A549 (cell line): ENCODE measurements at regions not wholly inside any gene's neighbourhood (a gene's known extent, or its start where the extent isn't known, plus 50 kb on each side); places are given as distances from the start of the nearest gene placed in this dataset.

ENCODE experiments used
- EP300 ChIP-seq, 2 experiments: fragments of >200 bp; sonication (Bioruptor Twin); formaldehyde crosslinking; IDR thresholded peaks; 2 replicates in 1 of 2; 3 replicates in 1 of 2; pipeline ENCODE4 v1.6.1; 2016 to 2017
- FOSL2 ChIP-seq, 2 experiments: fragments of 450-650 bp in 1 of 2; fragments of >200 bp in 1 of 2; sonication (Bioruptor Twin) in 1 of 2; formaldehyde crosslinking; IDR thresholded peaks; 2 replicates each; pipeline versions ENCODE4 v1.5.0 to v1.6.1; 2016 to 2020; ENCODE audit warnings: mild to moderate bottlenecking in 1 of 2, moderate library complexity in 1 of 2
- MYC ChIP-seq: IDR thresholded peaks from 2 replicates; pipeline ENCODE4 v1.6.1; 2012; ENCODE audit warnings: mild to moderate bottlenecking, inconsistent platforms, low read length, improper control_type of control experiment, borderline replicate concordance
- NFE2L2 ChIP-seq: fragments of 150-350 bp; conservative IDR thresholded peaks from 2 replicates; pipeline ENCODE4 v1.6.1; 2014; ENCODE audit warnings: low read length
- POLR2A ChIP-seq: IDR thresholded peaks from 2 replicates; pipeline ENCODE4 v1.6.1; 2012; ENCODE audit warnings: mild to moderate bottlenecking, low read length
- RARB ChIP-seq: fragments of 250-450 bp; sonication (Bioruptor Pico); IDR thresholded peaks from 2 replicates; pipeline ENCODE4 v1.8.0; 2021; ENCODE audit warnings: mild to moderate bottlenecking, moderate library complexity
- RNF2 ChIP-seq: fragments of 200-600 bp; sonication (generic); IDR thresholded peaks from 2 replicates; pipeline ENCODE4 v1.6.1; 2016; ENCODE audit warnings: low read depth, mild to moderate bottlenecking, antibody characterized with exemption, moderate library complexity, borderline replicate concordance
- TF ChIP-seq, protein P1 (sequence below): fragments of >200 bp; sonication (Bioruptor Twin); formaldehyde crosslinking; IDR thresholded peaks from 3 replicates; pipeline ENCODE4 v1.5.1; 2016
- TF ChIP-seq, protein P2 (sequence below): IDR thresholded peaks from 2 replicates; pipeline ENCODE4 v1.6.1; 2012

DNA sequence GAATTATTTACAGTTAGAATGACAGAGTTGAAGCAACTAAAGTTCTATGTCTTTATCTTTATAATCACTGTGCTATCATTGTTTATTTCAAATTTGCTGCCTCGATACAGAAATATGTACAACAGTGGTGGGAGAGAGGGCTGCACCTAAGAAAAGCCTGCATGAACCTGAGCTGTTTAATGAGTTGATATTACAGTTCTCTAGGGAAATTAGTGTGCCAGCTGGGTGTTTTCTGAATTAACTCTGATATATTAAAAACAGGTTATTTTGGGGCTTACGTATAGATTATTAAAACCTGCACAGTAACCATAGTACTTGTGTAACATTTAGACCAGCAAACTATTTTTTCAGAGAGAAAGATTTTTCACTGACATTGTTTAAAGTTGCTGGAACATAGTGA lies 750.5 kb upstream of the DDX18 start:
- TF ChIP-seq RNF2: no peak
- TF ChIP-seq, protein P1, sequence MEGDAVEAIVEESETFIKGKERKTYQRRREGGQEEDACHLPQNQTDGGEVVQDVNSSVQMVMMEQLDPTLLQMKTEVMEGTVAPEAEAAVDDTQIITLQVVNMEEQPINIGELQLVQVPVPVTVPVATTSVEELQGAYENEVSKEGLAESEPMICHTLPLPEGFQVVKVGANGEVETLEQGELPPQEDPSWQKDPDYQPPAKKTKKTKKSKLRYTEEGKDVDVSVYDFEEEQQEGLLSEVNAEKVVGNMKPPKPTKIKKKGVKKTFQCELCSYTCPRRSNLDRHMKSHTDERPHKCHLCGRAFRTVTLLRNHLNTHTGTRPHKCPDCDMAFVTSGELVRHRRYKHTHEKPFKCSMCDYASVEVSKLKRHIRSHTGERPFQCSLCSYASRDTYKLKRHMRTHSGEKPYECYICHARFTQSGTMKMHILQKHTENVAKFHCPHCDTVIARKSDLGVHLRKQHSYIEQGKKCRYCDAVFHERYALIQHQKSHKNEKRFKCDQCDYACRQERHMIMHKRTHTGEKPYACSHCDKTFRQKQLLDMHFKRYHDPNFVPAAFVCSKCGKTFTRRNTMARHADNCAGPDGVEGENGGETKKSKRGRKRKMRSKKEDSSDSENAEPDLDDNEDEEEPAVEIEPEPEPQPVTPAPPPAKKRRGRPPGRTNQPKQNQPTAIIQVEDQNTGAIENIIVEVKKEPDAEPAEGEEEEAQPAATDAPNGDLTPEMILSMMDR: no peak
- no peak for TF ChIP-seq RARB (CRISPR knock-in tag)
- TF ChIP-seq NFE2L2: no peak
- TF ChIP-seq POLR2A: no peak
- TF ChIP-seq FOSL2 (IDR thresholded peaks at IDR 0.05): no peak
- TF ChIP-seq FOSL2 (CRISPR knock-in tag; IDR thresholded peaks at IDR 0.05): no peak
- no peak for TF ChIP-seq EP300 (IDR thresholded peaks at IDR 0.05)
- TF ChIP-seq, protein P2, sequence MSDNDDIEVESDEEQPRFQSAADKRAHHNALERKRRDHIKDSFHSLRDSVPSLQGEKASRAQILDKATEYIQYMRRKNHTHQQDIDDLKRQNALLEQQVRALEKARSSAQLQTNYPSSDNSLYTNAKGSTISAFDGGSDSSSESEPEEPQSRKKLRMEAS: no peak
- TF ChIP-seq MYC: no peak
